H1 (cell line): ENCODE measurements at regions not wholly inside any gene's neighbourhood (a gene's known extent, or its start where the extent isn't known, plus 50 kb on each side); places are given as distances from the start of the nearest gene placed in this dataset.
A peak's percentile ranks its signal among the peaks of the same experiment; 100 is the strongest.

Source experiments
- CTCF ChIA-PET: fragments of 300-600 bp; sonication (Branson Sonifier 250); formaldehyde crosslinking; loops from one replicate; lab custom pipeline; 2021; ENCODE audit not compliant: partially characterized antibody; lab: Charles Lee
- POLR2A ChIA-PET: fragments of 300-600 bp; sonication (Branson Sonifier 250); formaldehyde crosslinking; loops from one replicate; lab custom pipeline; 2021; ENCODE audit warnings: inconsistent platforms; ENCODE audit not compliant: partially characterized antibody; lab: Charles Lee
- DNase-seq, 2 experiments: peaks; one replicate each; pipeline versions ENCODE4 v3.0.0 to v3.0.0-alpha.2; 2010 to 2022; ENCODE audit warnings: low spot score in 2 of 2, low read depth in 1 of 2, mixed read lengths in 1 of 2
- FAIRE-seq: peaks from 2 replicates; lab custom pipeline; 2011; peaks lifted over from hg19 to GRCh38; lab: Jason Lieb, UNC
- H2AFZ ChIP-seq: 2 replicates; pipeline ENCODE4 v1.8.1; 2012; ENCODE audit warnings: low read length, inconsistent platforms
- H2AK5ac ChIP-seq: 2 replicates; pipeline ENCODE4 v1.6.1; 2013; ENCODE audit warnings: low read depth, low read length
- H2BK120ac ChIP-seq: replicated peaks from 2 replicates; pipeline ENCODE3; 2013; ENCODE audit warnings: low read depth, low read length, inconsistent platforms
- H2BK12ac ChIP-seq: 2 replicates; pipeline ENCODE4 v1.6.1; 2013; ENCODE audit warnings: low read depth, low read length
- H2BK15ac ChIP-seq: 2 replicates; pipeline ENCODE4 v1.6.1; 2013; ENCODE audit warnings: low read length
- H2BK20ac ChIP-seq: 2 replicates; pipeline ENCODE4 v1.6.1; 2013; ENCODE audit warnings: low read length
- H2BK5ac ChIP-seq: 2 replicates; pipeline ENCODE4 v1.6.1; 2013; ENCODE audit warnings: low read depth, low read length
- H3K14ac ChIP-seq: 2 replicates; pipeline ENCODE4 v1.6.1; 2013; ENCODE audit warnings: inconsistent platforms; ENCODE audit not compliant: insufficient read length
- H3K18ac ChIP-seq: 2 replicates; pipeline ENCODE4 v1.6.1; 2013; ENCODE audit warnings: low read length; ENCODE audit errors: extremely low read depth
- H3K23ac ChIP-seq: 2 replicates; pipeline ENCODE4 v1.6.1; 2013; ENCODE audit warnings: inconsistent platforms; ENCODE audit not compliant: insufficient read length
- H3K23me2 ChIP-seq: 2 replicates; pipeline ENCODE4 v1.6.1; 2013; ENCODE audit warnings: low read depth, low read length
- H3K27ac ChIP-seq: 2 replicates; pipeline ENCODE4 v1.6.1; 2011; ENCODE audit warnings: low read depth, low read length, inconsistent platforms
- H3K27me3 ChIP-seq, 4 experiments: replicated peaks in 1 of 4; 1 replicate in 1 of 4; 2 replicates in 3 of 4; pipeline versions ENCODE4 v1.6.1 to v1.8.1; 2011 to 2013; ENCODE audit warnings: low read length in 3 of 4, mild to moderate bottlenecking in 3 of 4, inconsistent platforms in 2 of 4, mixed read lengths in 2 of 4, moderate library complexity in 1 of 4; ENCODE audit not compliant: control insufficient read depth in 3 of 4, insufficient read depth in 3 of 4; ENCODE audit errors: extremely low read depth in 1 of 4
- H3K36me3 ChIP-seq, 4 experiments: 2 replicates each; pipeline versions ENCODE4 v1.6.1 to v1.8.1; 2011 to 2013; ENCODE audit warnings: mild to moderate bottlenecking in 4 of 4, low read length in 3 of 4, moderate library complexity in 2 of 4, control low read depth in 1 of 4, inconsistent platforms in 1 of 4; ENCODE audit not compliant: insufficient read depth in 4 of 4, control insufficient read depth in 2 of 4
- H3K4ac ChIP-seq: replicated peaks from 2 replicates; pipeline ENCODE3; 2013; ENCODE audit warnings: low read length, low read depth, mixed read lengths, inconsistent platforms; ENCODE audit not compliant: insufficient read length
- H3K4me1 ChIP-seq, 4 experiments: replicated peaks in 1 of 4; 1 replicate in 1 of 4; 2 replicates in 3 of 4; pipeline versions ENCODE4 v1.6.1 to v1.8.1; 2011 to 2013; ENCODE audit warnings: low read length in 3 of 4, inconsistent platforms in 2 of 4, mixed read lengths in 1 of 4; ENCODE audit not compliant: insufficient read depth in 4 of 4, control insufficient read depth in 3 of 4
- H3K4me2 ChIP-seq, 2 experiments: 2 replicates each; pipeline versions ENCODE4 v1.6.1 to v1.8.1; 2011 to 2013; ENCODE audit warnings: low read depth in 2 of 2, low read length in 2 of 2, control low read depth in 1 of 2, inconsistent platforms in 1 of 2, mild to moderate bottlenecking in 1 of 2; ENCODE audit not compliant: insufficient read depth in 1 of 2
- H3K4me3 ChIP-seq, 4 experiments: fragments of 200-600, 300-600 bp in 1 of 4; sonication (generic), shearing (Covaris generic), sonication (Bioruptor Twin) in 1 of 4; 2 replicates each; pipeline versions ENCODE4 v1.5.1 to v1.8.1; 2011 to 2016; ENCODE audit warnings: low read length in 4 of 4, low read depth in 3 of 4, control low read depth in 2 of 4, inconsistent platforms in 2 of 4, mild to moderate bottlenecking in 2 of 4, mixed read lengths in 1 of 4, moderate library complexity in 1 of 4; ENCODE audit not compliant: insufficient read depth in 2 of 4; ENCODE audit errors: extremely low read depth in 1 of 4
- H3K56ac ChIP-seq: replicated peaks from 2 replicates; pipeline ENCODE3; 2013; ENCODE audit warnings: low read depth, mild to moderate bottlenecking, mixed read lengths, low read length, inconsistent platforms; ENCODE audit not compliant: insufficient read length
- H3K79me1 ChIP-seq: 2 replicates; pipeline ENCODE4 v1.6.1; 2013; ENCODE audit warnings: low read depth, low read length, control low read depth
- H3K79me2 ChIP-seq, 2 experiments: 2 replicates each; pipeline versions ENCODE4 v1.6.1 to v1.8.1; 2012 to 2013; ENCODE audit warnings: low read length in 2 of 2, mild to moderate bottlenecking in 2 of 2, inconsistent platforms in 1 of 2; ENCODE audit not compliant: insufficient read depth in 2 of 2, control insufficient read depth in 1 of 2
- H3K9ac ChIP-seq, 4 experiments: replicated peaks in 1 of 4; 1 replicate in 1 of 4; 2 replicates in 3 of 4; pipeline versions ENCODE4 v1.6.1 to v1.8.1; 2011 to 2013; ENCODE audit warnings: low read depth in 3 of 4, low read length in 3 of 4, control low read depth in 2 of 4, mild to moderate bottlenecking in 2 of 4, moderate library complexity in 2 of 4, inconsistent platforms in 1 of 4; ENCODE audit errors: extremely low read depth in 1 of 4
- H3K9me3 ChIP-seq, 2 experiments: 2 replicates each; pipeline versions ENCODE4 v1.6.1 to v1.8.1; 2012 to 2013; ENCODE audit warnings: mild to moderate bottlenecking in 2 of 2, moderate library complexity in 2 of 2, control low read depth in 1 of 2, inconsistent platforms in 1 of 2, low read depth in 1 of 2, low read length in 1 of 2, mixed read lengths in 1 of 2; ENCODE audit not compliant: insufficient read depth in 2 of 2
- H4K20me1 ChIP-seq, 2 experiments: replicated peaks in 1 of 2; 2 replicates each; pipeline versions ENCODE3 to v1.8.1; 2011 to 2013; ENCODE audit warnings: inconsistent platforms in 2 of 2, low read length in 2 of 2, mild to moderate bottlenecking in 1 of 2; ENCODE audit not compliant: insufficient read depth in 2 of 2, control insufficient read depth in 1 of 2
- H4K5ac ChIP-seq: 2 replicates; pipeline ENCODE4 v1.6.1; 2013; ENCODE audit warnings: low read length, low read depth, mixed read lengths, inconsistent platforms; ENCODE audit not compliant: insufficient read length
- H4K8ac ChIP-seq: 2 replicates; pipeline ENCODE4 v1.8.0; 2013; ENCODE audit warnings: mild to moderate bottlenecking, moderate library complexity, low read length, inconsistent platforms; ENCODE audit not compliant: insufficient read depth; ENCODE audit errors: extremely low read depth
- H4K91ac ChIP-seq: replicated peaks from 2 replicates; pipeline ENCODE3; 2013; ENCODE audit warnings: low read length, mixed read lengths, inconsistent platforms; ENCODE audit not compliant: insufficient read length
- SIX5 ChIP-seq: IDR thresholded peaks from 2 replicates; pipeline ENCODE4 v1.6.1; 2011; ENCODE audit warnings: mild to moderate bottlenecking, low read depth, low read length
- YY1 ChIP-seq: IDR thresholded peaks from 2 replicates; pipeline ENCODE4 v1.6.1; 2011; ENCODE audit warnings: low read depth, mild to moderate bottlenecking, low read length
- WGBS, 2 experiments: shearing (Covaris generic) in 1 of 2; methylation state at CpG; one replicate each; pipeline versions ENCODE4 v1.1.6 to v1.1.7; 2013 to 2015; ENCODE audit warnings: low lambda C conversion rate in 2 of 2, mixed read lengths in 2 of 2, inconsistent platforms in 1 of 2, low coverage in 1 of 2, missing lambda C conversion rate in 1 of 2; ENCODE audit not compliant: insufficient replicate concordance in 2 of 2, insufficient coverage in 1 of 2, insufficient read length in 1 of 2; ENCODE audit errors: extremely low coverage in 1 of 2, missing lambda C conversion rate in 1 of 2; 5-methylcytosine and 5-hydroxymethylcytosine counted together

- Histone ChIP-seq H3K27ac (no peak overlapping the region), H3K23ac (no peak overlapping the region), H3K4me2 (no peak overlapping the region), H3K9me3 (no peaks in the 10 kb centered on the region), H3K14ac (no peak overlapping the region), H2AK5ac (no peak overlapping the region), H3K56ac (no peak overlapping the region), H3K4me1 (peaks cover 0 to 11% (median 2%) of the 10 kb centered on the region in 4 experiments; a peak in 4 of 7 replicates), H3K23me2 (no peaks in the 10 kb centered on the region), H3K18ac (no peak overlapping the region), H2BK5ac (peak overlapping the region; percentile 90; the same call in 1 of the 2 replicates), H2AFZ (peak overlapping the region; percentile 70), H4K5ac (no peak overlapping the region), H3K4me3 (no peak overlapping the region), H3K79me1 (no peaks in the 10 kb centered on the region), H3K27me3 (no peaks in the 10 kb centered on the region), H2BK120ac (no peak overlapping the region), H4K20me1 (no peaks in the 10 kb centered on the region), H4K91ac (peak overlapping the region; percentile 47), H2BK12ac (0 out of 2 replicates have a peak overlapping the region, but pooled peaks have one; percentile 76), H3K9ac (no peak overlapping the region), H3K4ac (no peak overlapping the region), H4K8ac (peak overlapping the region; percentile 57; the same call in 1 of the 2 replicates), H3K79me2 (no peaks in the 10 kb centered on the region), H2BK15ac (no peak overlapping the region), H3K36me3 (no peaks in the 10 kb centered on the region), H2BK20ac (no peak overlapping the region)
- POLR2A ChIA-PET: no interaction called here
- DNase-seq: peak in 1 of 2 experiments; percentile 19
- CTCF ChIA-PET: no interaction called here
- WGBS, 2 experiments: 81% methylated on average over 2 of the region's 2 CpGs; no CpG with 5 or more reads in 1 of the 2 experiments
- FAIRE-seq: no peak
- TF ChIP-seq SIX5 (no peak), YY1 (0 out of 2 replicates have a peak, but pooled peaks have one; percentile 7)
Observed at GRCh38 chr2:182496596-182496995, 69.8 kb upstream of the PDE1A start.
